Ovary (tissue), 7 donors: ENCODE measurements at regions not wholly inside any gene's neighbourhood (a gene's known extent, or its start where the extent isn't known, plus 50 kb on each side); places are given as distances from the start of the nearest gene placed in this dataset.

ENCODE experiments used
- DNase-seq, 5 donors: peaks; one replicate each; pipeline ENCODE4 v3.0.0-alpha.2; 2019 to 2020
- H3K27ac ChIP-seq, 2 donors: fragments of 200-600 bp; one replicate each; pipeline versions ENCODE4 v1.5.1 to v1.8.0; 2019 to 2022
- H3K27me3 ChIP-seq: fragments of 200-600 bp; one replicate; pipeline ENCODE4 v1.8.0; 2022
- H3K36me3 ChIP-seq: fragments of 200-600 bp; sonication (generic); one replicate; pipeline ENCODE4 v1.5.1; 2019
- H3K4me1 ChIP-seq: one replicate; pipeline ENCODE4 v1.8.1; 2013; ENCODE audit warnings: mild to moderate bottlenecking, moderate library complexity; ENCODE audit not compliant: insufficient read depth
- H3K4me3 ChIP-seq: fragments of 200-600 bp; sonication (generic); one replicate; pipeline ENCODE4 v1.5.1; 2017
- H3K9me3 ChIP-seq, 2 donors: fragments of 200-600 bp in 1 of 2; sonication (generic) in 1 of 2; one replicate each; pipeline versions ENCODE4 v1.5.1 to v1.8.1; 2013 to 2019; ENCODE audit warnings: mild to moderate bottlenecking in 1 of 2, moderate library complexity in 1 of 2
- EP300 ChIP-seq: sonication (generic); formaldehyde crosslinking; IDR thresholded peaks from one replicate; pipeline ENCODE4 v1.6.1; 2017; ENCODE audit warnings: antibody characterized with exemption
- POLR2A ChIP-seq: fragments of 450-650 bp; IDR thresholded peaks from one replicate; pipeline ENCODE4 v1.6.1; 2017; ENCODE audit warnings: antibody characterized with exemption, mild to moderate bottlenecking, moderate library complexity
- WGBS, 3 donors: extraction: QIAGEN DNeasy Blood & Tissue Kit in 1 of 3; methylation state at CpG; one replicate each; pipeline versions ENCODE4 v1.1.5 to v1.1.7; 2013 to 2017; 5-methylcytosine and 5-hydroxymethylcytosine counted together
- intact Hi-C, 4 donors: fragments of 100-400 bp; cut with DNase I; formaldehyde crosslinking; loops; one replicate each; pipeline versions ENCODE4 v1.11.0 to v1.15.1; 2022 to 2023
- TF ChIP-seq, protein P1 (sequence below), 3 donors: fragments of 450-650 bp in 2 of 3; fragments of 200-600 bp in 1 of 3; IDR thresholded peaks; one replicate each; pipeline versions ENCODE4 v1.5.1 to v1.8.0; 2016 to 2022; ENCODE audit warnings: antibody characterized with exemption in 3 of 3, mild to moderate bottlenecking in 1 of 3
- donor health status: DM: no; HTN: no; CAD: no; lungs with moderate emphysema.
- donor health status: DM: no; HTN: no; CAD: no.
- donor health status: Bipolar disorder and iron deficiency.
- donor health status: DM: no; HTN: no; CAD: no.
- donor health status: DM: yes; HTN: yes; CAD: no.

DNA sequence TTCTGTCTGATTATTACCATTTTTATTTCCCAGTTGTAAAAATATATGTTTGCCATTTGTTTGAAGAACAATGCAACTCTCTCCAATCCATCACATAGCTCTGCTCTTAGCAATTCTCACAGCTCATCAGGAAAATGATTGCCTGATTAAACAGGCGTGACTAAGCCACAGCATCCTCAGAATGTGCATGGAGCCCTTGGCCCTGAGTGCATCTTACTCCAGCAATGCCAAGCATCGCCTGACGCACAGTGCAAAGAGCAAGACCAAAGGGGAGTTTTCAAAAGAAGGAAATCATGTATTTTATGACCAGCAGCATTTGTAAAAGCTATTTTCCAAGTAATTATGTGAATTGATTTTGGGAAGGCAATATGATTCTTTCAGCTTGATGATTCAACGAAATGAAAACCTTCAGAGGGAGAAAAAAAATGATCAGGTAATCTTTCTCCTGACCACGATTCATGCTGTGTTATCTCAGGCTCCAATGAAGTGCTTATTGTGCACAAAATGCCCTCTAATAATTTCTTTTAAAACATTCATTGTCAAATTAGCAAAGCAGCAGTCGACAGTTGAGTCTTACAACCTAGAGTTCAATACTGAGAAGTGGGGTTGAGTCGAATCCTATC lies 138.0 kb upstream of the FAM9B start:
- intact Hi-C loops, result no loop called here
- H3K27me3 ChIP-seq, result no peaks in the 10 kb centered on the region
- 72 to 79% (median 75%) methylated on average over 7 of the region's 7 CpGs for WGBS, 3 donors
- no peaks in the 10 kb centered on the region for H3K9me3 ChIP-seq
- DNase-seq, result no peak
- H3K4me3 ChIP-seq, result no peak overlapping the region
- TF ChIP-seq EP300 (no peak), POLR2A (no peak)
- TF ChIP-seq, protein P1, sequence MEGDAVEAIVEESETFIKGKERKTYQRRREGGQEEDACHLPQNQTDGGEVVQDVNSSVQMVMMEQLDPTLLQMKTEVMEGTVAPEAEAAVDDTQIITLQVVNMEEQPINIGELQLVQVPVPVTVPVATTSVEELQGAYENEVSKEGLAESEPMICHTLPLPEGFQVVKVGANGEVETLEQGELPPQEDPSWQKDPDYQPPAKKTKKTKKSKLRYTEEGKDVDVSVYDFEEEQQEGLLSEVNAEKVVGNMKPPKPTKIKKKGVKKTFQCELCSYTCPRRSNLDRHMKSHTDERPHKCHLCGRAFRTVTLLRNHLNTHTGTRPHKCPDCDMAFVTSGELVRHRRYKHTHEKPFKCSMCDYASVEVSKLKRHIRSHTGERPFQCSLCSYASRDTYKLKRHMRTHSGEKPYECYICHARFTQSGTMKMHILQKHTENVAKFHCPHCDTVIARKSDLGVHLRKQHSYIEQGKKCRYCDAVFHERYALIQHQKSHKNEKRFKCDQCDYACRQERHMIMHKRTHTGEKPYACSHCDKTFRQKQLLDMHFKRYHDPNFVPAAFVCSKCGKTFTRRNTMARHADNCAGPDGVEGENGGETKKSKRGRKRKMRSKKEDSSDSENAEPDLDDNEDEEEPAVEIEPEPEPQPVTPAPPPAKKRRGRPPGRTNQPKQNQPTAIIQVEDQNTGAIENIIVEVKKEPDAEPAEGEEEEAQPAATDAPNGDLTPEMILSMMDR (IDR thresholded peaks at IDR 0.05), result no peak
- H3K36me3 ChIP-seq, result no peaks in the 10 kb centered on the region
- H3K27ac ChIP-seq, result no peak overlapping the region
- H3K4me1 ChIP-seq, result no peaks in the 10 kb centered on the region

DNA sequence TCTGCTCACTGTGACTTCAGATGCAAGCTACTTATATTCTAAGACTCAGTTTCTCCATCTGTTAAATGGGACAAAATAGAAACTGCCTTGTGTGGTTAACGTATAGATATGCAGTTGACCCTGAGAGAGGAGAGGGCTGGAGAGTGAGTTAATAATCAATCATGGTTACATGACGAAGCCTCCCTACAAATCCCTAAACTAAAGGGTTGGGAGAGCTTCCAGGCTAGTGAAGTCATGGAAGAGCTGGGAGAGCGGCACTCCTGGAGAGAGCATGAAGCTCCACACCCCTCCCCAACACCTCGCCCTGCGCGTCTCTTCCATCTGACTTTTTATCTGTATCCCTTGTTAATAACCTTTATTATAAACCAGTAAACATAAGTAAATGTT lies 138.5 kb upstream of the FAM9B start:
- no peak overlapping the region for H3K27ac ChIP-seq
- intact Hi-C loops, result no loop called here
- DNase-seq, result no peak
- no peak overlapping the region for H3K4me3 ChIP-seq
- no peak for TF ChIP-seq EP300
- TF ChIP-seq, protein P1 (IDR thresholded peaks at IDR 0.05), result no peak
- TF ChIP-seq POLR2A, result no peak
- H3K9me3 ChIP-seq, result no peaks in the 10 kb centered on the region
- H3K27me3 ChIP-seq, result no peaks in the 10 kb centered on the region
- no peaks in the 10 kb centered on the region for H3K36me3 ChIP-seq
- 85 to 91% (median 88%) methylated on average over 6 of the region's 6 CpGs for WGBS, 3 donors
- no peaks in the 10 kb centered on the region for H3K4me1 ChIP-seq

DNA sequence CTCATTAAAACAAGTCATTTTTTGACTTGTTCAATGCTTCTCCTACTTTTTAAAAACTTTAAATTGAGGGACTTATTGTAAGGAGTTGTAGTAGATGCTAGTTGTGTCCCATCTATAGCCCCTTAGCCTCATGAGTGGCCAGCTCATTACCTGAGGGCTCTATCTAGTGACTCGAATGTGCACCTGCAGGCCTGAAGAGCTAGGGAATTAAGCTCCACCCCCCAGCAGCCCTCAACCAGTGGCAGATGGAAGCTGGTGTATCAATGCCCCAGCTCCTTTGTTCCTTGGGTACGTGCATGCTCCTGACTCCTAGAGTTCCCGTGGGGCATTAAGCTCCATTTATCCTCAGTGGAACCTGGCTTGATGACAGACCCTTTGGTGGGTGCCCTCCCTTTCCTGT lies 146.7 kb upstream of the FAM9B start:
- no peak overlapping the region for H3K27ac ChIP-seq
- H3K4me3 ChIP-seq, result no peak overlapping the region
- 64 to 79% (median 65%) methylated on average over 3 of the region's 3 CpGs for WGBS, 3 donors
- no peaks in the 10 kb centered on the region for H3K4me1 ChIP-seq
- H3K27me3 ChIP-seq, result no peaks in the 10 kb centered on the region
- no peak for TF ChIP-seq EP300
- TF ChIP-seq POLR2A, result no peak
- TF ChIP-seq, protein P1 (IDR thresholded peaks at IDR 0.05), result no peak
- DNase-seq, result no peak
- intact Hi-C loops, result no loop called here
- no peaks in the 10 kb centered on the region for H3K9me3 ChIP-seq
- no peaks in the 10 kb centered on the region for H3K36me3 ChIP-seq

DNA sequence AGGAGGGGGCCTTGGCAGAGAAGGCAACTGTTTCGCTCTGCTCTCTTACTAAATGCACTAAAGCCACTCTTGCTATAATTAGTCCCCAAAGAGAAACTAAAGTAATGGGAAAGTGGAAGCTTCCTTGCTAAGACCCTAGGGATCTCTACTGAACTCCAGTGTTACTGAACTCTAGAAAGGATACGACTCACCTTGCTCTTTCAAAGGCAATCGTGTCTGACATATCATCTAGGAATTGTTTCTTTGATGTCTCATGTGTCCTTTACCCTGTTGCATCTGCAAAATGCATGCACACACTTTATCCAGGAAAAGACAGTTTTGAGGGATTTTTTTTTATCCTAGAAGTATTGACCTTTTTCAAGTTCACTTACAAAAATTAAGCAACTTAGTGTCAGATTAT lies 148.1 kb upstream of the FAM9B start:
- intact Hi-C loops, result no loop called here
- Histone ChIP-seq H3K4me3 (no peak overlapping the region), H3K27ac (no peak overlapping the region), H3K27me3 (no peaks in the 10 kb centered on the region), H3K4me1 (no peaks in the 10 kb centered on the region), H3K9me3 (no peaks in the 10 kb centered on the region), H3K36me3 (no peaks in the 10 kb centered on the region)
- TF ChIP-seq POLR2A (no peak), EP300 (no peak)
- TF ChIP-seq, protein P1 (IDR thresholded peaks at IDR 0.05), result no peak
- no peak for DNase-seq
- WGBS, 3 donors, result 78 to 85% (median 80%) methylated on average over 3 of the region's 3 CpGs
